GM06990 (cell line): ENCODE measurements at regions not wholly inside any gene's neighbourhood (a gene's known extent, or its start where the extent isn't known, plus 50 kb on each side); places are given as distances from the start of the nearest gene placed in this dataset.
"Not testable (repeated sequence)": the region's sequence is repeated elsewhere in the genome, so short reads cannot be mapped to it uniquely, and the experiment has no call there.

Experiments
- DNase-seq: peaks from one replicate; pipeline ENCODE4 v3.0.0-alpha.2; 2011; ENCODE audit not compliant: insufficient read length; ENCODE audit errors: extremely low read depth
- H3K27me3 ChIP-seq: replicated peaks from 2 replicates; pipeline ENCODE4 v1.6.0; 2011; ENCODE audit warnings: low read length; ENCODE audit not compliant: control insufficient read depth, insufficient read depth
- H3K36me3 ChIP-seq: 2 replicates; pipeline ENCODE4 v1.5.1; 2011; ENCODE audit warnings: low read length; ENCODE audit not compliant: control insufficient read depth, insufficient read depth
- H3K4me3 ChIP-seq: replicated peaks from 2 replicates; pipeline ENCODE4 v1.5.1; 2011; ENCODE audit warnings: low read depth, mild to moderate bottlenecking, control low read depth, low read length
- TF ChIP-seq, protein P1 (sequence below): IDR thresholded peaks from 2 replicates; pipeline ENCODE4 v1.5.1; 2011; ENCODE audit warnings: low read length, control low read depth, mild to moderate bottlenecking, inconsistent platforms; ENCODE audit not compliant: insufficient read depth, poor library complexity, severe bottlenecking

DNA sequence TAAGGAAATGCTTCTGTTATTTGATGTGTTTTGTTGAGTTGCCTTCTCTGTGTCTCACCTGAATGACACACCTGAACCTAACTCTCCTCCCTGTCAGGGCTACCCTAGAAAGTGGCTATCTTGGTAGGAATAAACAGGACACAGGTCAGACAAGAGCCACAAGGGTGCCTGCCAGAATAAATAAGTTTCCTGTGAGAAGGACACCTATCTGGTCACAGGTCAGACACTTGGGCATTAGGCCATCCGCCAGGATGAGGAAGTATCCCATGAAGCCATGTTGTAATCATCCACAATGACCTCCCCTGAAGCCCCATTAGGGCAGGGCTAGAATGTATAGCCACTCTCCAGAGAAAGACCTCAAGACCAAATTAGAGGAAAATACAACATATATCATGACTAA, 318.8 kb downstream of the ZNF674 start:
- Histone ChIP-seq H3K27me3 (no peaks in the 10 kb centered on the region), H3K36me3 (no peaks in the 10 kb centered on the region), H3K4me3 (no peak overlapping the region)
- DNase-seq = no peak
- TF ChIP-seq, protein P1, sequence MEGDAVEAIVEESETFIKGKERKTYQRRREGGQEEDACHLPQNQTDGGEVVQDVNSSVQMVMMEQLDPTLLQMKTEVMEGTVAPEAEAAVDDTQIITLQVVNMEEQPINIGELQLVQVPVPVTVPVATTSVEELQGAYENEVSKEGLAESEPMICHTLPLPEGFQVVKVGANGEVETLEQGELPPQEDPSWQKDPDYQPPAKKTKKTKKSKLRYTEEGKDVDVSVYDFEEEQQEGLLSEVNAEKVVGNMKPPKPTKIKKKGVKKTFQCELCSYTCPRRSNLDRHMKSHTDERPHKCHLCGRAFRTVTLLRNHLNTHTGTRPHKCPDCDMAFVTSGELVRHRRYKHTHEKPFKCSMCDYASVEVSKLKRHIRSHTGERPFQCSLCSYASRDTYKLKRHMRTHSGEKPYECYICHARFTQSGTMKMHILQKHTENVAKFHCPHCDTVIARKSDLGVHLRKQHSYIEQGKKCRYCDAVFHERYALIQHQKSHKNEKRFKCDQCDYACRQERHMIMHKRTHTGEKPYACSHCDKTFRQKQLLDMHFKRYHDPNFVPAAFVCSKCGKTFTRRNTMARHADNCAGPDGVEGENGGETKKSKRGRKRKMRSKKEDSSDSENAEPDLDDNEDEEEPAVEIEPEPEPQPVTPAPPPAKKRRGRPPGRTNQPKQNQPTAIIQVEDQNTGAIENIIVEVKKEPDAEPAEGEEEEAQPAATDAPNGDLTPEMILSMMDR = no peak

- not testable (repeated sequence) for H3K27me3 ChIP-seq, H3K36me3 ChIP-seq, DNase-seq, H3K4me3 ChIP-seq
Observed at GRCh38 chrX:46223499-46223898, 321.7 kb downstream of the ZNF674 start.

GRCh38 chrX:46220822-46221221, 324.4 kb downstream of the ZNF674 start:
- no peaks in the 10 kb centered on the region for H3K36me3 ChIP-seq
- no peak for DNase-seq
- no peak overlapping the region for H3K4me3 ChIP-seq
- TF ChIP-seq, protein P1 = no peak
- no peaks in the 10 kb centered on the region; the same call in 1 of the 2 replicates for H3K27me3 ChIP-seq

DNA sequence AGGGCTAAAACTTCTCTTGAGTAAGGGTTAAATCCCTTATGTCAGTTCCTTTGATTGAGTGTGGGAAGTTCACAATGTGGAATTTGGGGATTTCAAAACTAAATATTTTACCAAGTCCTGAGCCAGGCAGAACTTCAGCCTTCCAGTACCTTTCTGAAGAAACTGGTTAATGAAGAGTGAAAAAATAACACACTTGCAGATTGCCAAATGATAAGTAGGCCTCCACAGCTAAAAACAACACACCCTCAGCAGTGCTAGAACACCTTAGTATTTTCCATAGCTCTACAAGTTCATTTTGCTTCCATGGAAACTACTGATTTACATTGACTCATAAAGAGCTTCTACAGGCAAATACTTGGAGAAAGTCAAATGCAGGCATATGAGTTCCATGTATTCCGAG, 326.8 kb downstream of the ZNF674 start:
- no peaks in the 10 kb centered on the region for H3K36me3 ChIP-seq
- no peaks in the 10 kb centered on the region; the same call in 1 of the 2 replicates for H3K27me3 ChIP-seq
- DNase-seq = no peak
- TF ChIP-seq, protein P1 = no peak
- no peak overlapping the region for H3K4me3 ChIP-seq

DNA sequence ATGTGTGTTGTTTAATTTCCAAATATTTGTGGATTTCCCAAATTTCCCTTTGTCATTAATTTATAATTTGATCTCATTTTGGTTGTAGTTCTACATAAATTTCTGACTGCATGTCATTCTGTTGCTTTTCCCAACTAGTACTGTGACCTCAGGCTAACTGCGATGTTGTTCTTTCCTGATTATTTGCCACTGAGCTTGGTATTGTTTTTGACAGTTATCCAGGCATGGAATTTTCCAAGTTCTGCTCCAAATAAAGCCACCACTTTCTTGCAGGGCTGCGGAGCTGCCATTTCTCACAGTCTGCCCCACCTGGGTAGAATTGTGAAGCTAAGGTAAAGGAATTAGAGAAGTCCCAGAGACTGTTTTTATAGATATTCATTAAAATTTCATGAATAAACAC, 328.8 kb downstream of the ZNF674 start:
- Histone ChIP-seq H3K36me3 (no peaks in the 10 kb centered on the region), H3K27me3 (no peaks in the 10 kb centered on the region; the same call in 1 of the 2 replicates), H3K4me3 (no peak overlapping the region)
- no peak for DNase-seq
- TF ChIP-seq, protein P1 = no peak

DNA sequence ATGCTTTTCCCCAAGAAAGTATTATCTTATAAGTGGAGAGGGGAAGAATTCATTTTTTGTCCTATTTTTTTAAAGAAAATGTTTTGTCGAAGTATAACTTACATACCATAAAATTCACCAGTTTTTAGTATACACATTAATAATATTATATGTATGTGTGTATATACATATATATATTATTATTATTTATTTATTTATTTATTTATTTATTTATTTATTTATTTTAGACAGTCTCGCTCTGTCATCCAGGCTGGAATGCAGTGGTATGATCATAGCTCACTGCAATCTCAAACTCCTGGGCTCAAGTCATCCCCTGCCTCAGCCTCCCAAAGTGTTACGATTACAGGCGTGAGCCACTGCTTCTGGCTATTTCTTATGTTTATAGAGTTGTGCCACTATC, 334.1 kb downstream of the ZNF674 start:
- no peaks in the 10 kb centered on the region for H3K36me3 ChIP-seq
- no peaks in the 10 kb centered on the region for H3K27me3 ChIP-seq
- TF ChIP-seq, protein P1 = no peak
- no peak for DNase-seq
- H3K4me3 ChIP-seq = no peak overlapping the region
